ENCODE measurements at regions not wholly inside any gene's neighbourhood (a gene's known extent, or its start where the extent isn't known, plus 50 kb on each side); places are given as distances from the start of the nearest gene placed in this dataset.

DNA sequence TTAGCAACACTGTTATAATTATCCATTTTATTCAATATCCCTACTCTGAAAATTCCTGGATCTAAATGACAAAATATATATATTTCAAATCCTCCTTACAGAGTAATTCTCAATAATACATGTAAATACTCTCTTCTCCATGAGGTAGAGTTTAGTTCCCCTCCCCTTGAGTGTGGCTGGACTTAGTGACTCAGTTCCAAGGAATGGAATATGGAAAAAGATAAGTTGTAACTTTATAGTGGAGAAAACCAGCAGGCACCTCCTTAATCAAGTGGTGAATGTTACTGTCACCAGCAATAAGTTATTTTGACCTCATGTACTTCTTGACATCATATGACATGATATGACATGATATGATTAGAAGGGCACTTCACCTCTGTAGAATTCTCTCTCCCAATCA, 302.0 kb downstream of the RAB28 start:
- TF ChIP-seq, protein P1, sequence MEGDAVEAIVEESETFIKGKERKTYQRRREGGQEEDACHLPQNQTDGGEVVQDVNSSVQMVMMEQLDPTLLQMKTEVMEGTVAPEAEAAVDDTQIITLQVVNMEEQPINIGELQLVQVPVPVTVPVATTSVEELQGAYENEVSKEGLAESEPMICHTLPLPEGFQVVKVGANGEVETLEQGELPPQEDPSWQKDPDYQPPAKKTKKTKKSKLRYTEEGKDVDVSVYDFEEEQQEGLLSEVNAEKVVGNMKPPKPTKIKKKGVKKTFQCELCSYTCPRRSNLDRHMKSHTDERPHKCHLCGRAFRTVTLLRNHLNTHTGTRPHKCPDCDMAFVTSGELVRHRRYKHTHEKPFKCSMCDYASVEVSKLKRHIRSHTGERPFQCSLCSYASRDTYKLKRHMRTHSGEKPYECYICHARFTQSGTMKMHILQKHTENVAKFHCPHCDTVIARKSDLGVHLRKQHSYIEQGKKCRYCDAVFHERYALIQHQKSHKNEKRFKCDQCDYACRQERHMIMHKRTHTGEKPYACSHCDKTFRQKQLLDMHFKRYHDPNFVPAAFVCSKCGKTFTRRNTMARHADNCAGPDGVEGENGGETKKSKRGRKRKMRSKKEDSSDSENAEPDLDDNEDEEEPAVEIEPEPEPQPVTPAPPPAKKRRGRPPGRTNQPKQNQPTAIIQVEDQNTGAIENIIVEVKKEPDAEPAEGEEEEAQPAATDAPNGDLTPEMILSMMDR (IDR thresholded peaks at IDR 0.05), result no peak
- TF ChIP-seq CEBPB (IDR thresholded peaks at IDR 0.05), result no peak
- no peak for TF ChIP-seq HOXB5 (CRISPR knock-in tag; IDR thresholded peaks at IDR 0.05)
- TF ChIP-seq JUNB (IDR thresholded peaks at IDR 0.05), result no peak
- no peak for TF ChIP-seq BCL3 (IDR thresholded peaks at IDR 0.05)
- no peak for TF ChIP-seq NFE2L2 (conservative IDR thresholded peaks at IDR 0.05; ENCODE audit: low read length)
- no peak for TF ChIP-seq POLR2A (IDR thresholded peaks at IDR 0.05; ENCODE audit: low read length)
- TF ChIP-seq JUN (IDR thresholded peaks at IDR 0.05), result no peak
- no peak for TF ChIP-seq PBX3 (IDR thresholded peaks at IDR 0.05)
- TF ChIP-seq CBX8 (IDR thresholded peaks at IDR 0.05), result no peak
